Mesothelial cell of epicardium (in vitro differentiated cells): ENCODE measurements at regions not wholly inside any gene's neighbourhood (a gene's known extent, or its start where the extent isn't known, plus 50 kb on each side); places are given as distances from the start of the nearest gene placed in this dataset.

Experiments
- DNase-seq, 2 experiments: peaks; one replicate each; pipeline ENCODE4 v3.0.0; 2021; ENCODE audit warnings: low spot score in 2 of 2; ENCODE audit not compliant: unreplicated experiment in 2 of 2
- H3K27ac Mint-ChIP-seq: 2 replicates; pipeline ENCODE4 v1.8.0; 2021; ENCODE audit warnings: mixed read lengths
- H3K27me3 Mint-ChIP-seq: 2 replicates; pipeline ENCODE4 v1.8.0; 2021; ENCODE audit warnings: low read depth, mixed read lengths
- H3K36me3 Mint-ChIP-seq: 2 replicates; pipeline ENCODE4 v1.8.0; 2021; ENCODE audit warnings: mixed read lengths
- H3K4me1 Mint-ChIP-seq: 2 replicates; pipeline ENCODE4 v1.8.0; 2021; ENCODE audit warnings: mixed read lengths
- H3K4me3 Mint-ChIP-seq: 2 replicates; pipeline ENCODE4 v1.8.0; 2021; ENCODE audit warnings: mild to moderate bottlenecking, moderate library complexity, mixed read lengths
- H3K9me3 Mint-ChIP-seq: 2 replicates; pipeline ENCODE4 v1.8.0; 2021; ENCODE audit warnings: mixed read lengths
- TF ChIP-seq, protein P1 (sequence below): fragments of 200-600 bp; sonication (generic); IDR thresholded peaks from one replicate; pipeline ENCODE4 v1.5.0; 2021; ENCODE audit warnings: antibody characterized with exemption; ENCODE audit not compliant: unreplicated experiment

DNA sequence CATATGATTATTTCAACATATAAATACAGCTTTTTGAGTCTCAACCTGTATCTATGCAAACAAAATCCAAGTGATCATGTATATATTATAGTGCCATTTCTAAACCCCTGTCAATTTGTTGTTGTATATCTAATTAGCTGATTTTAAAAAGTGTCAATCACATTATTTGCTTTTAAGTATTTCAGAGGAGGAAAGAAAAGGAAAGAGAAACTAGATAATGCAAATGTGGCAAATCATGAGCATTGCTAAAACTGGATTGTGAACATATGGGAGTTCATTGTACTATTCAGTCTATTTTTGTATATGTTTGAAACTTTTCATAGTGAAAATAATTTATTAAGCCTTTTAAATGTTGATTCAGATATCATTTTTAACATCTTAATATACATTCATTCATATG, 190.7 kb downstream of the ZIC4 start:
- Mint-ChIP-seq H3K36me3 (no peaks in the 10 kb centered on the region), H3K4me3 (no peak overlapping the region)

DNA sequence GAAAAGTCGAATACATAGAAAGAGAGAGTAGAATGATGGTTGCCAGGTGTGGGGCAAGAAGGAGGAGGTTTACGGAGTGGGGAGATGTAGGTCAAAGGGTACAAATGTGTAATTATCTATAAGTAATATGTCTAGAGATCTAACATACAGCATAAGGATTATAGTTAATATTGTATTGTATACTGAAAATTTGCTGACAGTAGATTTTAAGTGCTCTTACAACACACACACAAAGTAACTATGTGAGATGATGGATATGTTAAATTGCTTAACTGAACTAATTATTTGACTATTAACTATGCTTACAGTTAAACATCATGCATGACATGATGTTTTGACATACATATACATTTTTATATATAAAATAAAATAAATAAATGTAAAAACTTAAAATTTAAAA, 192.7 kb downstream of the ZIC4 start:
- Mint-ChIP-seq H3K27ac (no peak overlapping the region), H3K27me3 (no peaks in the 10 kb centered on the region), H3K36me3 (no peaks in the 10 kb centered on the region), H3K9me3 (peaks cover 8% of the 10 kb centered on the region), H3K4me3 (no peak overlapping the region), H3K4me1 (peaks cover 6% of the 10 kb centered on the region)
- TF ChIP-seq, protein P1, sequence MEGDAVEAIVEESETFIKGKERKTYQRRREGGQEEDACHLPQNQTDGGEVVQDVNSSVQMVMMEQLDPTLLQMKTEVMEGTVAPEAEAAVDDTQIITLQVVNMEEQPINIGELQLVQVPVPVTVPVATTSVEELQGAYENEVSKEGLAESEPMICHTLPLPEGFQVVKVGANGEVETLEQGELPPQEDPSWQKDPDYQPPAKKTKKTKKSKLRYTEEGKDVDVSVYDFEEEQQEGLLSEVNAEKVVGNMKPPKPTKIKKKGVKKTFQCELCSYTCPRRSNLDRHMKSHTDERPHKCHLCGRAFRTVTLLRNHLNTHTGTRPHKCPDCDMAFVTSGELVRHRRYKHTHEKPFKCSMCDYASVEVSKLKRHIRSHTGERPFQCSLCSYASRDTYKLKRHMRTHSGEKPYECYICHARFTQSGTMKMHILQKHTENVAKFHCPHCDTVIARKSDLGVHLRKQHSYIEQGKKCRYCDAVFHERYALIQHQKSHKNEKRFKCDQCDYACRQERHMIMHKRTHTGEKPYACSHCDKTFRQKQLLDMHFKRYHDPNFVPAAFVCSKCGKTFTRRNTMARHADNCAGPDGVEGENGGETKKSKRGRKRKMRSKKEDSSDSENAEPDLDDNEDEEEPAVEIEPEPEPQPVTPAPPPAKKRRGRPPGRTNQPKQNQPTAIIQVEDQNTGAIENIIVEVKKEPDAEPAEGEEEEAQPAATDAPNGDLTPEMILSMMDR, result no peak
- DNase-seq, result no peak

More for the DNA sequence above, 190.7 kb downstream of the ZIC4 start:
- DNase-seq, result no peak
- Mint-ChIP-seq H3K9me3 (no peaks in the 10 kb centered on the region), H3K27me3 (no peaks in the 10 kb centered on the region), H3K4me1 (peaks cover under 1% of the 10 kb centered on the region), H3K27ac (no peak overlapping the region)
- TF ChIP-seq, protein P1, result no peak

DNA sequence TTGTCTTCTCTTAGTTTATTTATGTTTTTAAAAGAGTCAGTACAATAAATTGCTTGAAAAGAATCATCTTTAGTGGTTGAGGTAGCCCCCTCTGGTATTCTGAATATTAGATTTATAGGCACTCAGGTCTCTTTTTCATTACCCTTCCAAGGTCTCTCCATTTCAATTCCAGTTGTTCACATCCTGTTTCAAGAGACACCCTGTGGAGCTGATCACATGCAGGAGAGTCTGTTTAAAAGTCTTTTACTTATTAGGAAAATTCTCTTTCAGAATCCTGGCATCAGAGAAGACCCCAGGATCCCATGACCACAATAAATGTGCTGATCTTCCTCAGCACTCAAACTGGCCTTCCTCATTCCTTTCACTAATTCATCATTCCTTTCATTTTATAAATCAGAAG, 195.7 kb downstream of the ZIC4 start:
- peaks cover 6% of the 10 kb centered on the region for H3K4me1 Mint-ChIP-seq
- no peaks in the 10 kb centered on the region for H3K36me3 Mint-ChIP-seq
- DNase-seq, result no peak
- H3K27ac Mint-ChIP-seq, result no peak overlapping the region
- no peak overlapping the region for H3K4me3 Mint-ChIP-seq
- H3K27me3 Mint-ChIP-seq, result no peaks in the 10 kb centered on the region
- TF ChIP-seq, protein P1, result no peak
- H3K9me3 Mint-ChIP-seq, result peaks cover 29% of the 10 kb centered on the region

DNA sequence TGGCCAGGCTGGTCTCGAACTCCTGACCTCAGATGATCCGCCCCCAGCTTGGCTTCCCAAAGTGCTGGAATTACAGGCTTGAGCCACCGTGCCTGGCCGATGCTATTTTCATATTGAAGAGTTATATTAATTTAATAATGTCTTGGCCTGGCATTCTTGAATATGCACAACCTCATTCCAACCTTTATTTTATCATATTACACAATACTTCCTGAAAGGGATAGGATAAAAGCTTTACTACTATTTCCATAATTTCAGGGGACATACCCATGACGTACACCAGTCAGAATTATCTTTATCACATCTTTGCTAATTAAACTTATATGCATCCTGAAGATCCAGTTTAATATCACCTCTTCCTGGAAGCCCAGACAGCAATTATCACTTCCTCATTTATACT, 205.3 kb downstream of the ZIC4 start:
- TF ChIP-seq, protein P1, result no peak
- Mint-ChIP-seq H3K9me3 (peaks cover under 1% of the 10 kb centered on the region), H3K4me1 (peaks cover 6% of the 10 kb centered on the region), H3K4me3 (no peak overlapping the region), H3K27me3 (peaks cover 2% of the 10 kb centered on the region), H3K36me3 (no peaks in the 10 kb centered on the region), H3K27ac (no peak overlapping the region)
- no peak for DNase-seq

DNA sequence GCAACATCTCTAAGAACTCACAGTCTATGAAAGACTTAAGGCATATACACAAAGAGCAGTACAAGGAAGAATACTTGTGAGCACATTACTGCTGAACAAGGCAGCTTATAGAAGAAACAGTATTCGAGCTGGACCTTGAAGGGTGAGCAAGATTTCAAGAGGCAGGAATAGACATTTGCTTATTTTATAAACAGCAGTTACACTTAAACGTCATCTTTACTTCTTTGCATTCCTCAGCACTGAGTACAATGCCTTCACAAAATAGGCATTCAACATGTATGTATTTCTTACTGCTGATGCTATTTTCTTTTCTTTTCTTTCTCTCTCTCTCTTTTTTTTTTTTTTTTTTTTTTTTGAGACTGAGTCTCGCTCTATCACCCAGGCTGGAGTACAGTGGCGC, 205.8 kb downstream of the ZIC4 start:
- no peaks in the 10 kb centered on the region for H3K9me3 Mint-ChIP-seq
- H3K27me3 Mint-ChIP-seq, result peaks cover 2% of the 10 kb centered on the region
- H3K27ac Mint-ChIP-seq, result no peak overlapping the region
- peaks cover 6% of the 10 kb centered on the region for H3K4me1 Mint-ChIP-seq
- DNase-seq, result no peak
- no peaks in the 10 kb centered on the region for H3K36me3 Mint-ChIP-seq
- TF ChIP-seq, protein P1, result no peak
- H3K4me3 Mint-ChIP-seq, result no peak overlapping the region

DNA sequence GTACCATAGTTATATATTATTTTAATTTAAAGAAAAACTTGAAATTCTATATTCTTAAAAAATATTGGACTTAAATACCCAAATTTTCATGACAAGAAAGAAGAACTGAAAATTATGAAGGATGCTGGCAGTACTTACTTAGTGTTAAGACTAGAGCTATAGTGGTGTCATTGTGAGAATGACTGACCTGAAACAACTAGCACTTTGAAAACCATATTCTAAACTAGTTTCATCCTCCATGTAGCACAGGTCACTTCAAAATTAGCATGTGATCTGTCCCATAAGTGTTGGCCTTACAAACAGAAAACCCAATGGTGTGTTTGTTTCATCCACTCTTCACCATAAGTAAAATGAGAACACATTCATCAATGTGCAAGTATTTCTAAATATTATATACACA, 208.6 kb downstream of the ZIC4 start:
- Mint-ChIP-seq H3K27ac (no peak overlapping the region), H3K9me3 (no peaks in the 10 kb centered on the region), H3K36me3 (no peaks in the 10 kb centered on the region), H3K4me1 (peaks cover 2% of the 10 kb centered on the region), H3K4me3 (no peak overlapping the region), H3K27me3 (peaks cover 1% of the 10 kb centered on the region)
- TF ChIP-seq, protein P1, result no peak
- no peak for DNase-seq
